Hepatocyte (in vitro differentiated cells): ENCODE measurements at regions not wholly inside any gene's neighbourhood (a gene's known extent, or its start where the extent isn't known, plus 50 kb on each side); places are given as distances from the start of the nearest gene placed in this dataset.

Source experiments
- DNase-seq: peaks from one replicate; pipeline ENCODE4 v3.0.0-alpha.2; 2016; ENCODE audit warnings: low spot score
- H2AFZ ChIP-seq: fragments of 200-600 bp; sonication (generic); 2 replicates; pipeline ENCODE4 v1.6.0; 2016; ENCODE audit warnings: antibody characterized with exemption, mild to moderate bottlenecking
- H3K27ac ChIP-seq: fragments of 200-600 bp; sonication (generic); 2 replicates; pipeline ENCODE4 v1.5.1; 2016; ENCODE audit warnings: mild to moderate bottlenecking
- H3K27me3 ChIP-seq: fragments of 200-600 bp; sonication (generic); 2 replicates; pipeline ENCODE4 v1.6.1; 2016
- H3K36me3 ChIP-seq: fragments of 200-600 bp; sonication (generic); replicated peaks from 2 replicates; pipeline ENCODE4 v1.5.1; 2016; ENCODE audit warnings: low read depth; ENCODE audit not compliant: insufficient read depth
- H3K4me1 ChIP-seq: fragments of 200-600 bp; sonication (generic); 2 replicates; pipeline ENCODE4 v1.5.1; 2016; ENCODE audit warnings: mild to moderate bottlenecking, moderate library complexity; ENCODE audit not compliant: insufficient read depth
- H3K4me2 ChIP-seq: fragments of 200-600 bp; sonication (generic); 2 replicates; pipeline ENCODE4 v1.6.0; 2016
- H3K4me3 ChIP-seq: fragments of 200-600 bp; sonication (generic); 2 replicates; pipeline ENCODE4 v1.5.1; 2016; ENCODE audit warnings: mild to moderate bottlenecking
- H3K79me2 ChIP-seq: fragments of 200-600 bp; sonication (generic); 2 replicates; pipeline ENCODE4 v1.6.0; 2017; ENCODE audit warnings: mild to moderate bottlenecking
- H3K9me2 ChIP-seq: fragments of 200-600 bp; sonication (generic); replicated peaks from 2 replicates; pipeline ENCODE4 v1.6.0; 2017; ENCODE audit warnings: mild to moderate bottlenecking; ENCODE audit not compliant: insufficient read depth
- H3K9me3 ChIP-seq: fragments of 200-600 bp; sonication (generic); 2 replicates; pipeline ENCODE4 v1.5.1; 2016; ENCODE audit warnings: low read depth, mild to moderate bottlenecking
- H4K20me1 ChIP-seq: fragments of 200-600 bp; sonication (generic); 2 replicates; pipeline ENCODE4 v1.6.0; 2016; ENCODE audit warnings: mild to moderate bottlenecking; ENCODE audit not compliant: insufficient read depth, poor library complexity, severe bottlenecking
- CTCF ChIP-seq: fragments of 200-600 bp; sonication (generic); IDR thresholded peaks from 2 replicates; pipeline ENCODE4 v1.5.1; 2016; ENCODE audit warnings: antibody characterized with exemption, mild to moderate bottlenecking; ENCODE audit not compliant: poor library complexity
- EZH2 ChIP-seq: fragments of 200-600 bp; sonication (generic); IDR thresholded peaks from 2 replicates; pipeline ENCODE4 v1.6.1; 2016; ENCODE audit warnings: antibody characterized with exemption, mild to moderate bottlenecking, borderline replicate concordance
- EZH2phosphoT487 ChIP-seq: fragments of 200-600 bp; sonication (generic); IDR thresholded peaks from one replicate; pipeline ENCODE4 v1.6.1; 2018; ENCODE audit warnings: antibody characterized with exemption, mild to moderate bottlenecking, low read depth, moderate library complexity; ENCODE audit not compliant: unreplicated experiment, severe bottlenecking
- WGBS: methylation state at CpG from one replicate; pipeline ENCODE4 v1.1.6; 2016; ENCODE audit warnings: low lambda C conversion rate; ENCODE audit errors: missing lambda C conversion rate; 5-methylcytosine and 5-hydroxymethylcytosine counted together

- no peaks in the 10 kb centered on the region for H3K4me1 ChIP-seq
- no peaks in the 10 kb centered on the region for H3K79me2 ChIP-seq
- DNase-seq = no peak
- no peak overlapping the region for H3K4me3 ChIP-seq
- TF ChIP-seq CTCF (no peak), EZH2phosphoT487 (no peak), EZH2 (no peak)
- no peaks in the 10 kb centered on the region for H4K20me1 ChIP-seq
- no peaks in the 10 kb centered on the region for H3K36me3 ChIP-seq
- no peak overlapping the region for H2AFZ ChIP-seq
- no peaks in the 10 kb centered on the region for H3K27me3 ChIP-seq
- H3K9me2 ChIP-seq = no peaks in the 10 kb centered on the region
- WGBS = 85% methylated on average over 6 of the region's 6 CpGs
- no peaks in the 10 kb centered on the region for H3K9me3 ChIP-seq
- no peak overlapping the region for H3K4me2 ChIP-seq
- H3K27ac ChIP-seq = no peak overlapping the region
Observed at GRCh38 chr15:96076350-96076749, 254.2 kb upstream of the NR2F2 start.

- WGBS = 92% methylated on average over 4 of the region's 4 CpGs
Observed at GRCh38 chr15:96079041-96079440, 251.5 kb upstream of the NR2F2 start.

GRCh38 chr15:96079882-96080281 lies 250.6 kb upstream of the NR2F2 start:
- H3K4me2 ChIP-seq = no peak overlapping the region
- WGBS = 80% methylated on average over 3 of the region's 3 CpGs
- no peaks in the 10 kb centered on the region for H3K27me3 ChIP-seq

More at GRCh38 chr15:96079041-96079440, 251.5 kb upstream of the NR2F2 start:
- Histone ChIP-seq H3K4me2 (no peak overlapping the region), H3K36me3 (no peaks in the 10 kb centered on the region), H2AFZ (no peak overlapping the region), H3K4me1 (no peaks in the 10 kb centered on the region), H4K20me1 (no peaks in the 10 kb centered on the region), H3K79me2 (no peaks in the 10 kb centered on the region), H3K27me3 (no peaks in the 10 kb centered on the region), H3K9me2 (no peaks in the 10 kb centered on the region), H3K27ac (no peak overlapping the region), H3K9me3 (no peaks in the 10 kb centered on the region), H3K4me3 (no peak overlapping the region)
- TF ChIP-seq EZH2phosphoT487 (no peak), CTCF (no peak), EZH2 (no peak)
- no peak for DNase-seq

More at GRCh38 chr15:96079882-96080281, 250.6 kb upstream of the NR2F2 start:
- Histone ChIP-seq H3K27ac (no peak overlapping the region), H3K36me3 (no peaks in the 10 kb centered on the region), H3K4me3 (no peak overlapping the region), H2AFZ (no peak overlapping the region), H4K20me1 (no peaks in the 10 kb centered on the region), H3K4me1 (no peaks in the 10 kb centered on the region), H3K9me3 (no peaks in the 10 kb centered on the region), H3K9me2 (no peaks in the 10 kb centered on the region), H3K79me2 (no peaks in the 10 kb centered on the region)
- TF ChIP-seq CTCF = no peak
- TF ChIP-seq EZH2 = no peak
- TF ChIP-seq EZH2phosphoT487 = no peak
- no peak for DNase-seq
